ENCODE measurements at regions not wholly inside any gene's neighbourhood (a gene's known extent, or its start where the extent isn't known, plus 50 kb on each side); places are given as distances from the start of the nearest gene placed in this dataset.

GRCh38 chr9:107630156-107630555 lies 140.6 kb upstream of the KLF4 start:
- TF ChIP-seq CTCF (IDR thresholded peaks at IDR 0.05), result no peak
- TF ChIP-seq ZFX (IDR thresholded peaks at IDR 0.05; ENCODE audit: borderline replicate concordance), result no peak

Measured in 22Rv1 (cell line).